GM23338 (cell line): ENCODE measurements at regions not wholly inside any gene's neighbourhood (a gene's known extent, or its start where the extent isn't known, plus 50 kb on each side); places are given as distances from the start of the nearest gene placed in this dataset.

Source experiments
- ATAC-seq: fragments of 200-7000 bp; cut with Tn5 transposase; 3 replicates; pipeline ENCODE4 v1.9.1; 2020
- DNase-seq: peaks from one replicate; pipeline ENCODE4 v3.0.0-alpha.2; 2015; ENCODE audit warnings: low spot score
- H2AFZ ChIP-seq: fragments of 200-600 bp; sonication (generic); 2 replicates; pipeline ENCODE4 v1.8.0; 2016; ENCODE audit warnings: antibody characterized with exemption, mild to moderate bottlenecking, moderate library complexity
- H3F3A ChIP-seq: fragments of 200-600 bp; sonication (generic); replicated peaks from 2 replicates; pipeline ENCODE4 v1.8.0; 2017; ENCODE audit warnings: antibody characterized with exemption, mixed run types, low read depth
- H3K27ac ChIP-seq: fragments of 200-600 bp; sonication (generic); 2 replicates; pipeline ENCODE4 v1.6.1; 2016; ENCODE audit warnings: low read depth
- H3K27me3 ChIP-seq: fragments of 200-600 bp; sonication (generic); 2 replicates; pipeline ENCODE4 v1.8.0; 2016; ENCODE audit warnings: mild to moderate bottlenecking, mixed run types, moderate library complexity; ENCODE audit not compliant: insufficient read depth
- H3K36me3 ChIP-seq: fragments of 200-600 bp; sonication (generic); 2 replicates; pipeline ENCODE4 v1.8.0; 2016; ENCODE audit warnings: mild to moderate bottlenecking; ENCODE audit not compliant: insufficient read depth
- H3K4me1 ChIP-seq: fragments of 200-600 bp; sonication (generic); 2 replicates; pipeline ENCODE4 v1.8.0; 2016; ENCODE audit warnings: mild to moderate bottlenecking, moderate library complexity; ENCODE audit not compliant: insufficient read depth
- H3K4me2 ChIP-seq: fragments of 200-600 bp; sonication (generic); 2 replicates; pipeline ENCODE4 v1.7.1; 2017; ENCODE audit warnings: mixed run types
- H3K4me3 ChIP-seq: fragments of 200-600 bp; sonication (generic); 2 replicates; pipeline ENCODE4 v1.6.1; 2016; ENCODE audit warnings: mixed run types
- H3K79me2 ChIP-seq: fragments of 200-600 bp; sonication (generic); replicated peaks from 2 replicates; pipeline ENCODE4 v1.8.0; 2017; ENCODE audit warnings: mild to moderate bottlenecking; ENCODE audit not compliant: insufficient read depth
- H3K9me2 ChIP-seq: fragments of 200-600 bp; sonication (generic); 2 replicates; pipeline ENCODE4 v1.8.0; 2017; ENCODE audit not compliant: insufficient read depth
- H4K20me1 ChIP-seq: fragments of 200-600 bp; sonication (generic); replicated peaks from 2 replicates; pipeline ENCODE4 v1.8.0; 2017; ENCODE audit warnings: mild to moderate bottlenecking; ENCODE audit not compliant: insufficient read depth
- H3K27ac Mint-ChIP-seq: 2 replicates; pipeline ENCODE4 v1.8.0; 2020; ENCODE audit warnings: inconsistent platforms, mild to moderate bottlenecking, moderate library complexity, mixed read lengths
- H3K27me3 Mint-ChIP-seq: 3 replicates; pipeline ENCODE4 v1.8.0; 2022; ENCODE audit warnings: low read depth, mild to moderate bottlenecking, moderate library complexity, mixed read lengths, inconsistent platforms; ENCODE audit not compliant: insufficient read depth, poor library complexity
- H3K36me3 Mint-ChIP-seq: 3 replicates; pipeline ENCODE4 v1.8.0; 2021; ENCODE audit warnings: low read depth, mild to moderate bottlenecking, inconsistent platforms, moderate library complexity, mixed read lengths
- H3K4me1 Mint-ChIP-seq: 3 replicates; pipeline ENCODE4 v1.8.0; 2020; ENCODE audit warnings: mild to moderate bottlenecking, inconsistent platforms, mixed read lengths
- H3K4me3 Mint-ChIP-seq: 3 replicates; pipeline ENCODE4 v1.8.0; 2021; ENCODE audit warnings: moderate library complexity, mild to moderate bottlenecking, inconsistent platforms, mixed read lengths
- H3K9me3 Mint-ChIP-seq: 3 replicates; pipeline ENCODE4 v1.8.0; 2020; ENCODE audit warnings: moderate library complexity, mild to moderate bottlenecking, inconsistent platforms, mixed read lengths
- CREB1 ChIP-seq: fragments of 250-450 bp; sonication (Bioruptor Pico); IDR thresholded peaks from 2 replicates; pipeline ENCODE4 v1.5.0; 2020; ENCODE audit warnings: low read depth, mild to moderate bottlenecking, moderate library complexity
- CTCF ChIP-seq, 2 experiments: fragments of 200-600 bp in 1 of 2; sonication (generic) in 1 of 2; conservative IDR thresholded peaks; 2 replicates each; pipeline versions ENCODE4 v1.5.1 to v1.6.1; 2016 to 2017; ENCODE audit warnings: antibody characterized with exemption in 2 of 2, low read depth in 2 of 2, mild to moderate bottlenecking in 2 of 2, moderate library complexity in 1 of 2
- ETS1 ChIP-seq: IDR thresholded peaks from 2 replicates; pipeline ENCODE4 v1.6.1; 2016; ENCODE audit warnings: antibody characterized with exemption
- EZH2 ChIP-seq: fragments of 200-600 bp; sonication (generic); IDR thresholded peaks from one replicate; pipeline ENCODE4 v1.8.0; 2017; ENCODE audit warnings: antibody characterized with exemption, mild to moderate bottlenecking, low read depth; ENCODE audit not compliant: unreplicated experiment
- JUNB ChIP-seq: IDR thresholded peaks from one replicate; pipeline ENCODE4 v1.6.1; 2016; ENCODE audit warnings: antibody characterized with exemption; ENCODE audit not compliant: unreplicated experiment
- REST ChIP-seq: IDR thresholded peaks from one replicate; pipeline ENCODE4 v1.6.1; 2018; ENCODE audit warnings: antibody characterized with exemption; ENCODE audit not compliant: unreplicated experiment
- STAT1 ChIP-seq: IDR thresholded peaks from one replicate; pipeline ENCODE4 v1.6.1; 2016; ENCODE audit warnings: antibody characterized with exemption; ENCODE audit not compliant: unreplicated experiment
- ZNF114 ChIP-seq: fragments of 250-450 bp; sonication (Bioruptor Pico); IDR thresholded peaks from 2 replicates; pipeline ENCODE4 v1.5.0; 2020; ENCODE audit warnings: mild to moderate bottlenecking, moderate library complexity
- ZNF331 ChIP-seq: fragments of 250-450 bp; sonication (Bioruptor Pico); IDR thresholded peaks from 2 replicates; pipeline ENCODE4 v1.5.0; 2020; ENCODE audit warnings: low read depth, mild to moderate bottlenecking, moderate library complexity
- ZNF462 ChIP-seq: fragments of 250-450 bp; sonication (Bioruptor Pico); IDR thresholded peaks from 2 replicates; pipeline ENCODE4 v1.5.0; 2020; ENCODE audit warnings: mild to moderate bottlenecking, moderate library complexity

- Mint-ChIP-seq H3K9me3 (no peaks in the 10 kb centered on the region), H3K27me3 (peaks cover 1% of the 10 kb centered on the region), H3K4me3 (no peak overlapping the region), H3K4me1 (no peaks in the 10 kb centered on the region), H3K27ac (no peak overlapping the region; the same call in 1 of the 2 replicates), H3K36me3 (no peaks in the 10 kb centered on the region)
- no peaks in the 10 kb centered on the region for H3K27me3 ChIP-seq
- H3K27ac ChIP-seq, result no peak overlapping the region
- no peak for DNase-seq
- no peaks in the 10 kb centered on the region for H3K9me2 ChIP-seq
- no peaks in the 10 kb centered on the region for H3K4me1 ChIP-seq
- no peaks in the 10 kb centered on the region for H3F3A ChIP-seq
- H4K20me1 ChIP-seq, result no peaks in the 10 kb centered on the region
- ATAC-seq, result no peak
- no peaks in the 10 kb centered on the region for H3K36me3 ChIP-seq
- H3K4me2 ChIP-seq, result no peak overlapping the region
- no peak overlapping the region for H3K4me3 ChIP-seq
- H3K79me2 ChIP-seq, result no peaks in the 10 kb centered on the region
- TF ChIP-seq CTCF (conservative IDR thresholded peaks at IDR 0.05; ENCODE audit: low read depth in 2 of 2), result no peak
- H2AFZ ChIP-seq, result no peak overlapping the region
These were observed 169.7 kb upstream of the CDH5 start for GRCh38 chr16:66196770-66197169.

GRCh38 chr16:66194866-66195265 lies 171.6 kb upstream of the CDH5 start:
- no peaks in the 10 kb centered on the region for H3K79me2 ChIP-seq
- Mint-ChIP-seq H3K27me3 (peaks cover 1% of the 10 kb centered on the region), H3K4me1 (no peaks in the 10 kb centered on the region), H3K36me3 (no peaks in the 10 kb centered on the region), H3K27ac (no peak overlapping the region), H3K9me3 (no peaks in the 10 kb centered on the region), H3K4me3 (no peak overlapping the region)
- no peak overlapping the region for H3K4me3 ChIP-seq
- no peaks in the 10 kb centered on the region for H3K4me1 ChIP-seq
- H3K9me2 ChIP-seq, result no peaks in the 10 kb centered on the region
- no peak overlapping the region for H3K27ac ChIP-seq
- DNase-seq, result no peak
- H3K4me2 ChIP-seq, result no peak overlapping the region
- H3K36me3 ChIP-seq, result no peaks in the 10 kb centered on the region; the same call in 1 of the 2 replicates
- no peaks in the 10 kb centered on the region for H3F3A ChIP-seq
- H4K20me1 ChIP-seq, result no peaks in the 10 kb centered on the region
- H3K27me3 ChIP-seq, result no peaks in the 10 kb centered on the region
- ATAC-seq, result no peak
- H2AFZ ChIP-seq, result no peak overlapping the region
- TF ChIP-seq ZNF114 (CRISPR knock-in tag) (no peak), STAT1 (no peak), ETS1 (no peak), ZNF462 (CRISPR knock-in tag) (no peak), ZNF331 (CRISPR knock-in tag) (no peak), EZH2 (no peak), CREB1 (no peak), JUNB (no peak), REST (no peak)
